Loucy (cell line): ENCODE measurements at regions not wholly inside any gene's neighbourhood (a gene's known extent, or its start where the extent isn't known, plus 50 kb on each side); places are given as distances from the start of the nearest gene placed in this dataset.

Source experiments
- H2AFZ ChIP-seq: fragments of 200-600 bp; sonication (generic); 2 replicates; pipeline ENCODE4 v1.6.0; 2016; ENCODE audit warnings: antibody characterized with exemption, mild to moderate bottlenecking, low read length, moderate library complexity
- H3F3A ChIP-seq: fragments of 200-600 bp; 2 replicates; pipeline ENCODE4 v1.6.0; 2016; ENCODE audit warnings: antibody characterized with exemption, low read depth, mild to moderate bottlenecking
- H3K27me3 ChIP-seq: fragments of 200-600 bp; sonication (generic); 2 replicates; pipeline ENCODE4 v1.6.1; 2014; ENCODE audit warnings: low read length, mild to moderate bottlenecking; ENCODE audit not compliant: insufficient read depth, poor library complexity, severe bottlenecking
- H3K36me3 ChIP-seq: fragments of 200-600 bp; sonication (generic); 2 replicates; pipeline ENCODE4 v1.6.1; 2016; ENCODE audit warnings: low read length; ENCODE audit not compliant: insufficient read depth
- H3K4me1 ChIP-seq: fragments of 200-600 bp; sonication (generic); 2 replicates; pipeline ENCODE4 v1.5.1; 2014; ENCODE audit warnings: low read length, mild to moderate bottlenecking; ENCODE audit not compliant: insufficient read depth, poor library complexity, severe bottlenecking
- H3K4me2 ChIP-seq: fragments of 200-600 bp; sonication (generic); 2 replicates; pipeline ENCODE4 v1.6.0; 2014; ENCODE audit warnings: antibody characterized with exemption, low read length, low read depth, mild to moderate bottlenecking; ENCODE audit not compliant: poor library complexity, severe bottlenecking
- H3K4me3 ChIP-seq: fragments of 200-600 bp; sonication (generic); 2 replicates; pipeline ENCODE4 v1.5.1; 2014; ENCODE audit warnings: low read length, mild to moderate bottlenecking, mixed read lengths; ENCODE audit not compliant: poor library complexity, severe bottlenecking
- H3K79me2 ChIP-seq: fragments of 200-600 bp; sonication (generic); 2 replicates; pipeline ENCODE4 v1.6.1; 2014; ENCODE audit warnings: low read length; ENCODE audit not compliant: insufficient read depth
- H3K9ac ChIP-seq: fragments of 200-600 bp; sonication (generic); 2 replicates; pipeline ENCODE4 v1.6.0; 2014; ENCODE audit warnings: mild to moderate bottlenecking, low read depth, low read length, moderate library complexity; ENCODE audit not compliant: poor library complexity, severe bottlenecking
- H3K9me2 ChIP-seq: fragments of 200-600 bp; sonication (generic); replicated peaks from 2 replicates; pipeline ENCODE4 v1.6.1; 2016; ENCODE audit warnings: low read depth, low read length, mixed read lengths
- H3K9me3 ChIP-seq: fragments of 200-600 bp; sonication (generic); 2 replicates; pipeline ENCODE4 v1.6.1; 2014; ENCODE audit warnings: mild to moderate bottlenecking, antibody characterized with exemption, low read length, low read depth; ENCODE audit not compliant: insufficient read depth
- H4K20me1 ChIP-seq: fragments of 200-600 bp; sonication (generic); 2 replicates; pipeline ENCODE4 v1.6.0; 2014; ENCODE audit warnings: antibody characterized with exemption, low read length, mild to moderate bottlenecking; ENCODE audit not compliant: insufficient read depth, poor library complexity, severe bottlenecking
- EZH2phosphoT487 ChIP-seq: fragments of 200-600 bp; IDR thresholded peaks from 2 replicates; pipeline ENCODE4 v1.6.1; 2018; ENCODE audit warnings: antibody characterized with exemption, mild to moderate bottlenecking, moderate library complexity, borderline replicate concordance
- TF ChIP-seq, protein P1 (sequence below): fragments of 200-600 bp; sonication (generic); conservative IDR thresholded peaks from 2 replicates; pipeline ENCODE4 v1.5.1; 2014; ENCODE audit warnings: mild to moderate bottlenecking, antibody characterized with exemption, low read length

DNA sequence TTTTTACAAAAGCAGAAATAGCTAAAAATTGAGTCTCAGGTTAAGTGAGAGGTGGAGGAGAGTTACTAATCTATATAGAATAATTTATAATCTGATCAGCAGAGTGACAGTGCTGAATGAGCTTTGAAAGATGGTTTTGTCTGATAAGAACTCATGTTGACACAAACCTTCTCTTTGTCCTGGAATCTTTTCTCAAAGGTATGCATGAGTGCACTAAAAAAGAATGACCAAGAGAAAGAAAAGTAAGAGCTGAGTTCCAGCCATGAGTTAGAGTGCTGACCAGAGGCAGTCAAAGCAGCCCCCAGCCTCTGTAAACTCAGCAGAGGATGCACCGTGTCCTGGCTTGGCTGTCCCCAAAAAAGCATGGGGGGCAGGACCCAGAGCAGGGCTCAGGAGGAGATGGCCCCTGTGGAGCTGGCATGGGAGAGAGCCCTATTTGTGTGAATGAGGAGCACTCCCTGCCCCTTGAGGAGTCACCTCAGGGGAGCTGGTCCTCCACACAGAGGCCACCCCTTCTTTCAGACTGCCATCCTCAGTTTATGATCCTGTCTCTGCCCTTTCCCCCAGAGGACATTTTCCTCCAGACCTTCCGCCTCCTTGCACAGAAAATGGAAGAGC is 129.8 kb downstream of the SEC23A start:
- no peaks in the 10 kb centered on the region for H3K9me2 ChIP-seq
- TF ChIP-seq, protein P1, sequence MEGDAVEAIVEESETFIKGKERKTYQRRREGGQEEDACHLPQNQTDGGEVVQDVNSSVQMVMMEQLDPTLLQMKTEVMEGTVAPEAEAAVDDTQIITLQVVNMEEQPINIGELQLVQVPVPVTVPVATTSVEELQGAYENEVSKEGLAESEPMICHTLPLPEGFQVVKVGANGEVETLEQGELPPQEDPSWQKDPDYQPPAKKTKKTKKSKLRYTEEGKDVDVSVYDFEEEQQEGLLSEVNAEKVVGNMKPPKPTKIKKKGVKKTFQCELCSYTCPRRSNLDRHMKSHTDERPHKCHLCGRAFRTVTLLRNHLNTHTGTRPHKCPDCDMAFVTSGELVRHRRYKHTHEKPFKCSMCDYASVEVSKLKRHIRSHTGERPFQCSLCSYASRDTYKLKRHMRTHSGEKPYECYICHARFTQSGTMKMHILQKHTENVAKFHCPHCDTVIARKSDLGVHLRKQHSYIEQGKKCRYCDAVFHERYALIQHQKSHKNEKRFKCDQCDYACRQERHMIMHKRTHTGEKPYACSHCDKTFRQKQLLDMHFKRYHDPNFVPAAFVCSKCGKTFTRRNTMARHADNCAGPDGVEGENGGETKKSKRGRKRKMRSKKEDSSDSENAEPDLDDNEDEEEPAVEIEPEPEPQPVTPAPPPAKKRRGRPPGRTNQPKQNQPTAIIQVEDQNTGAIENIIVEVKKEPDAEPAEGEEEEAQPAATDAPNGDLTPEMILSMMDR, result no peak
- no peak for TF ChIP-seq EZH2phosphoT487
- H2AFZ ChIP-seq, result no peak overlapping the region
- H3K4me3 ChIP-seq, result no peak overlapping the region
- no peaks in the 10 kb centered on the region for H3K4me1 ChIP-seq
- no peaks in the 10 kb centered on the region for H3K36me3 ChIP-seq
- no peaks in the 10 kb centered on the region for H3K79me2 ChIP-seq
- H3K9ac ChIP-seq, result no peak overlapping the region
- H4K20me1 ChIP-seq, result no peaks in the 10 kb centered on the region
- no peak overlapping the region for H3K4me2 ChIP-seq
- H3F3A ChIP-seq, result no peaks in the 10 kb centered on the region
- H3K27me3 ChIP-seq, result no peaks in the 10 kb centered on the region
- H3K9me3 ChIP-seq, result no peaks in the 10 kb centered on the region

DNA sequence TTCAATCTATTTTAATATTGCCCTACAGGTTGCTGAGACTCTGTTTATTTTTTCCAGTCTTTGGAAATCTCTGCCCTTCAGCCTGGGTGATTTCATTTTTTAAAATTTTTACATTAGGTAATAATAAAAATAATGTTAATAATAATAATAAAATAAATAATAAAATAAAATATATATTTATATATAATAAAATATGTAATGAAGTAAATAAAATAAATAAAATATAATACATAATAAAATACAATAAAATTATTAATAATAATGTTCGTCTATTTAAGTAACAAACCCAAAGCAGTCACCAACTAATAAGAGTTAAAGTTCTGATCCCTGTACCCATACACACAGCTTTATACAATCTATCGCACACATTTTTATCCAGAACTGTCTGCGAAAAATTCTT is 130.5 kb downstream of the SEC23A start:
- H3K4me2 ChIP-seq, result no peak overlapping the region
- H3K4me3 ChIP-seq, result no peak overlapping the region
- no peaks in the 10 kb centered on the region for H4K20me1 ChIP-seq
- H3K4me1 ChIP-seq, result no peaks in the 10 kb centered on the region
- H2AFZ ChIP-seq, result no peak overlapping the region
- no peaks in the 10 kb centered on the region for H3F3A ChIP-seq
- no peaks in the 10 kb centered on the region for H3K27me3 ChIP-seq
- H3K79me2 ChIP-seq, result no peaks in the 10 kb centered on the region
- no peaks in the 10 kb centered on the region for H3K9me3 ChIP-seq
- H3K9me2 ChIP-seq, result no peaks in the 10 kb centered on the region
- H3K36me3 ChIP-seq, result no peaks in the 10 kb centered on the region
- H3K9ac ChIP-seq, result no peak overlapping the region
- TF ChIP-seq, protein P1, result no peak
- no peak for TF ChIP-seq EZH2phosphoT487

DNA sequence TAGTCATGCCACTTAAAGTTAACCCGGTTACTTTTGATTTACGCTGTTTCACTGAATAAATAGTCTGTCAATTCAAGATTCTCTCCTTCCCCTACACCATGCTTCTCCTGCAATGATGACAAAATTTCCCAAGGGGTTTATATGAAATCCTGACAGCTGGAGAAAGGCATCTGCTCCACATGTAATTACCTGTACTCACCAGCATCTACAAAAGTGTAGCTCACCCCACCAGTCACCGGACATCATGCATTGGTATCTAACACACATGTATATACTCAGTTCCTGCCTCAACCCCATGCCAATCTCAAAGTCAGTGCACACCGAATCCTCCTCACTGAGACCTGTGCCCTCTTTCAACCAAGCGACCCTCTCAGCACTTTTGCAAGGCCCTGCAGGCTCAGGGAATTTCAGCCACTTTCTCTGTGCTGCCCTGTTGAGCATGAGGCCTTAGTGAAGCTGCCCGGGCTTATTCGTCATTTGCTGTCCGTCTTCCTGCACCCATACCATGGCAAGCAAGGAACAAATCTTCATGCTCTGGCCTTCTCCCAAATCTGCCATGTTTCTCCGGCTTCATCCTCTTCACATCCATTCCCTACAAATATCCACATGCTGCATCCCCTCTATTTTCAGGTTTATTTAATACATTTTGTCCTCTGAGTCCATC is 131.6 kb downstream of the SEC23A start:
- TF ChIP-seq, protein P1, result no peak
- TF ChIP-seq EZH2phosphoT487, result no peak
- Histone ChIP-seq H3K79me2 (no peaks in the 10 kb centered on the region), H3K4me3 (no peak overlapping the region), H3K36me3 (no peaks in the 10 kb centered on the region), H3F3A (no peaks in the 10 kb centered on the region), H3K9me2 (no peaks in the 10 kb centered on the region), H3K4me2 (no peak overlapping the region), H3K27me3 (no peaks in the 10 kb centered on the region), H3K4me1 (no peaks in the 10 kb centered on the region), H3K9ac (no peak overlapping the region), H3K9me3 (no peaks in the 10 kb centered on the region), H4K20me1 (no peaks in the 10 kb centered on the region), H2AFZ (no peak overlapping the region)
